Testis (tissue), 2 donors: ENCODE measurements at regions not wholly inside any gene's neighbourhood (a gene's known extent, or its start where the extent isn't known, plus 50 kb on each side); places are given as distances from the start of the nearest gene placed in this dataset.

Source experiments
- POLR2A ChIP-seq: fragments of 450-650 bp; IDR thresholded peaks from one replicate; pipeline ENCODE4 v1.6.1; 2017; ENCODE audit warnings: antibody characterized with exemption, mild to moderate bottlenecking, moderate library complexity
- TF ChIP-seq, protein P1 (sequence below), 3 experiments: fragments of 450-650 bp in 2 of 3; fragments of 200-600 bp in 1 of 3; sonication (generic) in 1 of 3; IDR thresholded peaks; one replicate each; pipeline ENCODE4 v1.5.1; 2016 to 2019; ENCODE audit warnings: antibody characterized with exemption in 3 of 3, mild to moderate bottlenecking in 2 of 3, moderate library complexity in 1 of 3

DNA sequence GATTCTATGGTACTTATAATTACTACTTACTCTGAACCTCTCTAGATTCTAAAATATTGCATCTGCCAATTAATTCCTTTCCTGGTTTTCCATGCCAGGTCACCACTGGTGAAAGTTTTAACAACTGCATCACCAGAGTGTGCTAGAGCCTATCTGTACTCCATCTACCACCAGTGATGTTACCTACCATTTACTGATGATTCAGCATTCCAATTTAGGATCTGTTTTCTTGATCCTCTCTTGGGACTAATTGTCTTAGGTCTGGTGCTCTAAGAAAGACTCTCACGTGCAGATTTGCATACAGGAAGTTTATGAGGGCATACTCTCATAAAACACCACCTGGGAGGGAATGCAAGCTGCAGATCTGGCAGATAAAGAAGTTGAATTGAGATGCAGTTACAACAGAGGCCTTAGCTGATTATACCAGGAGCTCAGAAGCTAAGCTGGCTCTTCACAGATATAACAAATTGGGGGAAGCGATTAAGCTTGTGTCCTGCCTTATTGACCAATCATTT lies 347.6 kb upstream of the VRK2 start:
- TF ChIP-seq, protein P1, sequence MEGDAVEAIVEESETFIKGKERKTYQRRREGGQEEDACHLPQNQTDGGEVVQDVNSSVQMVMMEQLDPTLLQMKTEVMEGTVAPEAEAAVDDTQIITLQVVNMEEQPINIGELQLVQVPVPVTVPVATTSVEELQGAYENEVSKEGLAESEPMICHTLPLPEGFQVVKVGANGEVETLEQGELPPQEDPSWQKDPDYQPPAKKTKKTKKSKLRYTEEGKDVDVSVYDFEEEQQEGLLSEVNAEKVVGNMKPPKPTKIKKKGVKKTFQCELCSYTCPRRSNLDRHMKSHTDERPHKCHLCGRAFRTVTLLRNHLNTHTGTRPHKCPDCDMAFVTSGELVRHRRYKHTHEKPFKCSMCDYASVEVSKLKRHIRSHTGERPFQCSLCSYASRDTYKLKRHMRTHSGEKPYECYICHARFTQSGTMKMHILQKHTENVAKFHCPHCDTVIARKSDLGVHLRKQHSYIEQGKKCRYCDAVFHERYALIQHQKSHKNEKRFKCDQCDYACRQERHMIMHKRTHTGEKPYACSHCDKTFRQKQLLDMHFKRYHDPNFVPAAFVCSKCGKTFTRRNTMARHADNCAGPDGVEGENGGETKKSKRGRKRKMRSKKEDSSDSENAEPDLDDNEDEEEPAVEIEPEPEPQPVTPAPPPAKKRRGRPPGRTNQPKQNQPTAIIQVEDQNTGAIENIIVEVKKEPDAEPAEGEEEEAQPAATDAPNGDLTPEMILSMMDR (IDR thresholded peaks at IDR 0.05): no peak
- no peak for TF ChIP-seq POLR2A
